Activated naive CD8-positive, alpha-beta T cell treated with anti-CD3 and anti-CD28 coated beads, Interleukin-2, amount 50 U/mL, for 24 hours (primary cell): ENCODE measurements at regions not wholly inside any gene's neighbourhood (a gene's known extent, or its start where the extent isn't known, plus 50 kb on each side); places are given as distances from the start of the nearest gene placed in this dataset.
A peak's percentile ranks its signal among the peaks of the same experiment; 100 is the strongest.
"Not testable (repeated sequence)": the region's sequence is repeated elsewhere in the genome, so short reads cannot be mapped to it uniquely, and the experiment has no call there.

Experiments used
- ATAC-seq: fragments of 150-1000 bp; cut with Tn5 transposase; one replicate; pipeline ENCODE4 v1.10.0; 2021
- DNase-seq: peaks from one replicate; pipeline ENCODE4 v3.0.0; 2021
- H3K27ac Mint-ChIP-seq: one replicate; pipeline ENCODE4 v1.8.0; 2021; ENCODE audit warnings: mild to moderate bottlenecking, mixed read lengths
- H3K27me3 Mint-ChIP-seq: one replicate; pipeline ENCODE4 v1.8.0; 2021; ENCODE audit warnings: mixed read lengths
- H3K36me3 Mint-ChIP-seq: one replicate; pipeline ENCODE4 v1.8.0; 2021; ENCODE audit warnings: low read depth, mixed read lengths
- H3K4me1 Mint-ChIP-seq: one replicate; pipeline ENCODE4 v1.8.0; 2021; ENCODE audit warnings: mixed read lengths
- H3K4me3 Mint-ChIP-seq: one replicate; pipeline ENCODE4 v1.8.0; 2021; ENCODE audit warnings: mild to moderate bottlenecking, moderate library complexity, mixed read lengths
- H3K9me3 Mint-ChIP-seq: one replicate; pipeline ENCODE4 v1.8.0; 2021; ENCODE audit warnings: mixed read lengths

DNA sequence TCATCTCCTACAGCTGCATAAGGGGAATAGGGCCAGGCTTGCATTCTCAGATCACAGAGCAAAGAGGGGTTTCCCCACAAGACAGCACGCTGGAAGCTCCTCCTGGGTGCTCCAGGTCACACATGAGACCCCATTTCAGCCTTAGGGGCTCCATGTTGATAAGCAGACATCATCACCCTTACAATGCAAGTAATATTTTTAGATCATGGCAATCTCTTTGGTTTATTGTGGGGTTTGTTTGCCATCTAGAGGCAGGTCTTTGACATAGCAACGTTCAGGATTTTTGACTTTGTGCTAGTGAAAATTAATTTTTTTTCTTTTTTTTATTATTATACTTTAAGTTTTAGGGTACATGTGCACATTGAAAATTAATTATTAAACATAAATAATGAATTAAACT is 539.8 kb downstream of the RPIA start:
- H3K36me3 Mint-ChIP-seq, H3K27ac Mint-ChIP-seq, H3K27me3 Mint-ChIP-seq, DNase-seq, H3K4me3 Mint-ChIP-seq, ATAC-seq, H3K9me3 Mint-ChIP-seq, H3K4me1 Mint-ChIP-seq: not testable (repeated sequence)

GRCh38 chr2:89233931-89234330 is 542.5 kb downstream of the RPIA start:
- not testable (repeated sequence) for DNase-seq, H3K9me3 Mint-ChIP-seq, H3K27ac Mint-ChIP-seq, H3K4me3 Mint-ChIP-seq, ATAC-seq, H3K36me3 Mint-ChIP-seq, H3K27me3 Mint-ChIP-seq, H3K4me1 Mint-ChIP-seq

DNA sequence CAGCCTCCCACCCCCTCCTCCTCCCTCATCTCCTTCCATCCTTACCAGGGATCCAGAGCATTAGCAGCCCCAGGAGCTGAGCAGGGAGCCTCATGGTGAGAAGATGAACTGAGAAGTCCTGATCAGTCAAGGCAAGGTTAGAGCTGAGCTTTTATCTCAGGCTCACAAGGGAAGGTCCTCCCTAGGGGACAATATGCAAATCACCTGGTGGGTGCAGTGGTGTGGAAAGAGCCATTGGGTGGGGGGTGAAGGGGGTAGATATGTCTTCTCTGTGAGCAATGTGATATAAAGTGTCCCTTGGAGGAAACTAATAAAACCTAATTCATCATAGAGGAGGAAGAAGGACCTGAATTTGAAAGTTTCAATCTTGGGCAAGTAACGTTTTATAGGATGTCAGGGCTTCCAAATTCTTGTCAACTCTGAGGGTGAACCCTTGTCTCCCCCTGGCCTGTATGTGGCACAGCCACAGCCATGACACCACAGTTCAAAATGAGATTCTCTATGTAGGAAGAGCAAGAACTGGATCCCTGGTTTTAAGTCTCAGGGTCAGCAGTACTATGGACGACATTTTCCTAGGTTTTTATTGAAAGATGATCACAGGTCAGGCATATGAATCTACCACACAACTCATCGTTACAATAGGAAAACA is 543.5 kb downstream of the RPIA start:
- H3K27me3 Mint-ChIP-seq, H3K36me3 Mint-ChIP-seq: not testable (repeated sequence)

DNA sequence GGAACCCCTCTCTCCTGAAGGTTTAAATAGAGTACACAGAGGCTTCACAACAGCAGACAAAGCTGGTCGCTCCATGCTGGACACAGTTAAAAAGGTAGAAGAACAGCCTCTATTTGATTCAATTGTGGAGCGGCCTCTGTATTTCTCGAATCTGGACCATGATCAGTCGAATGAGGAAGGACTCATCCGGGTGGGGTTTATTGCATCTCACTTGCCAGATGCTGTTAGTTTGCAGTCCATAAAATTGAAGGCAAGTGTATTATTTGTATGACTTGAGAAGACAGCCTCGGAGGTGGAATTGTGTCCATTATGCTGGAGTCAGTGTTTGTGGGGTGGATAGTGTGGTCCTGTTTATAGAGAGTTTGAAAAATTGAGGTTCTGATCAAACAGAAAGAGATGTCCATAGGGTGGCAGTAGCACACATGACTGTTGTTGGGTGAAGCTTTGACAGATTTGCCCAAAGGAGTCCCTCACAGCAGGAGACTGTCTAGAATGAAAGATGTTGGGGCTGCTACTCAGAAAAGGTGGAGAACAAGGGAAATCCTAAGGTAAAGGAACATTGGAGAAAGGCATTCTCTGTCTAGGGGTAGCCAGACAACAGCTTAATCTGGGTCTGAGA is 545.5 kb downstream of the RPIA start:
- not testable (repeated sequence) for H3K27me3 Mint-ChIP-seq, ATAC-seq, DNase-seq, H3K27ac Mint-ChIP-seq, H3K9me3 Mint-ChIP-seq, H3K36me3 Mint-ChIP-seq, H3K4me1 Mint-ChIP-seq, H3K4me3 Mint-ChIP-seq

More for the DNA sequence above, 543.5 kb downstream of the RPIA start:
- not testable (repeated sequence) for ATAC-seq, H3K9me3 Mint-ChIP-seq, H3K27ac Mint-ChIP-seq, H3K4me1 Mint-ChIP-seq, DNase-seq, H3K4me3 Mint-ChIP-seq

DNA sequence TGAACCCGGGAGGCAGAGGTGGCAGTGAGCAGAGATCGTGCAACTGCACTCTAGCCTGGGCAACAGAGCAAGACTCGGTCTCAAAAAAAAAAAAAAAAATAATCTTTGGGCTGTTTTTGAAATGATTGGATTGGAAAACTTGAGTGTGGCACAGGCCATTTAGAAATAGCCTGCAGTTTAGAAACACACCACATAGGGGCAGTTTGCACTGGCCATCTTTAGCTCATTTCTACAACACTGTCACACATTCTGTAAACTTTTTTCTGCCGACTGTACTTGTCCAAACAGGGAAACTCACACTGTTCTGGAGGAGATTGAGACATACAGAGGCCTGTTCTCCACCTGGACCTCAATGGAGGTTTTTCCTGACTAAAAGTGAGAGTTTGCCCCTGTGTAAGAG is 546.3 kb downstream of the RPIA start:
- not testable (repeated sequence) for H3K9me3 Mint-ChIP-seq, H3K27me3 Mint-ChIP-seq, H3K27ac Mint-ChIP-seq, ATAC-seq, H3K4me3 Mint-ChIP-seq, H3K36me3 Mint-ChIP-seq, DNase-seq, H3K4me1 Mint-ChIP-seq

DNA sequence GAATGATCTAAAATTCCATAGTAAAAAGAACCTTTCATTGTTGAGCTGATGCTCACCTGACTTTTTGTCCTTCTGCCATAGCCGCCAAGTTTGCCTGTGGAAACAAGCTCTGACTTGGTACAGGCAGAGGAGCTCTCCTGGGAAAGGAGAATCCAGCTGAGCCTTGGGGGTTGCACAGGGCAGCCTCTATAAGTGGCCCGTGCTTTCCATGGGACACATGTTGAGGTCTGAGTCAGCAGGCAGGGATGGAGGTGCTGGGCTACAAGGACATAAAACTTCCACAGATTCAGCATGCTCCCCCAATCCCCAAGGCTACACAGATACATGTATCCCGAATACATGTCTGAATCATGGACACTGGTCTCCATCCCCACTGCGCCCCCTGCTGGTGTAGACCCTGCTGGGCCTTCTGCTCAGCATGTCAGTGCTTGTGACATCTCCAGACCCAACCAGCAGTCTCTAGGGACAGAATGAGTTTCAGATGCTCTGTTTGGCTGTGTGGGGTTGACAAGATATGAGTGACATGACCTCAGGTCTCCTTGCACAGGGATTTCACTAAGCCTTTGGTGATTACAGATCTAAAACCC is 551.7 kb downstream of the RPIA start:
- not testable (repeated sequence) for H3K36me3 Mint-ChIP-seq, DNase-seq, H3K27me3 Mint-ChIP-seq, H3K27ac Mint-ChIP-seq, H3K4me3 Mint-ChIP-seq, H3K9me3 Mint-ChIP-seq
- ATAC-seq = peak; percentile 46
- peaks cover 13% of the 10 kb centered on the region for H3K4me1 Mint-ChIP-seq

DNA sequence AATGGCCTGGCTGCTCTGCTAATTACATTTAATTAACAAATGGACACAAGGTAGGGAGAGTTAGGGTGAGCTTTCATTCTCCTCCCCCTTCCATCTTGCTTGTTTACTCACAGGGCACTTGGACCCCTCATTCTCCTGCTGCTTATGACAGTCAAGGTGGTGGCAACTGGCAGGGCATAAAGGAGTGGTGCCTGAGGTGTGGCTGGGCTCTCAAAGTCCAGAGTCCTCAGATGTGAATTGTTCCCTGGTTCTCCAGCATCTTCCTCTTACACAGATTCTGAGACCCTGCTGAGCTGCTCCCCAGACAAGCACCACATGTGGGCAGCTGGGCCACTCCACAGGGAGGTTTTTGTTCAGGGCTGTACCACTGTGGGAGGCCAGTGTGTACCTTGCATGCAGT is 552.9 kb downstream of the RPIA start:
- H3K36me3 Mint-ChIP-seq, H3K27me3 Mint-ChIP-seq, H3K9me3 Mint-ChIP-seq, DNase-seq, ATAC-seq, H3K4me3 Mint-ChIP-seq, H3K27ac Mint-ChIP-seq: not testable (repeated sequence)
- peaks cover 13% of the 10 kb centered on the region for H3K4me1 Mint-ChIP-seq

DNA sequence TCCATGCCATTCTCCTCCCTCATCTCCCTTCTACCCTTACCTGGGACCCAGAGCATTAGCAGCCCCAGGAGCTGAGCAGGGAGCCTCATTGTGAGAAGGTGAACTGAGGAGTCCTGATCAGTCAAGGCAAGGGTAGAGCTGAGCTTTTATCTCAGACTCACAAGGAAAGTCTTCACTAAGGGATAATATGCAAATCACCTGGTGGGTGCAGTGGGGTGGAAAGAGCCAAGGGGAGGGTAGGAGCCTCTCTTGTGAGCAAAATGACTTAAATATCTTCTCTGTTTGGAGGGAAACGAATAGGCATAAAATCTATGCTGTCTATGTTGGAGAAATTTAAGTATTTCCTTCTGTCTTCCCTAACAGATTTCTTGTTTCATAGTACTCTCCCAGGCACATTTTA is 554.0 kb downstream of the RPIA start:
- not testable (repeated sequence) for H3K36me3 Mint-ChIP-seq, DNase-seq, H3K27me3 Mint-ChIP-seq, H3K27ac Mint-ChIP-seq, H3K4me3 Mint-ChIP-seq, H3K9me3 Mint-ChIP-seq, ATAC-seq
- peaks cover 13% of the 10 kb centered on the region for H3K4me1 Mint-ChIP-seq

- H3K36me3 Mint-ChIP-seq, H3K27ac Mint-ChIP-seq, DNase-seq, H3K9me3 Mint-ChIP-seq, ATAC-seq, H3K4me3 Mint-ChIP-seq, H3K27me3 Mint-ChIP-seq: not testable (repeated sequence)
- peaks cover 13% of the 10 kb centered on the region for H3K4me1 Mint-ChIP-seq
Observed at GRCh38 chr2:89246027-89246426, 554.6 kb downstream of the RPIA start.

DNA sequence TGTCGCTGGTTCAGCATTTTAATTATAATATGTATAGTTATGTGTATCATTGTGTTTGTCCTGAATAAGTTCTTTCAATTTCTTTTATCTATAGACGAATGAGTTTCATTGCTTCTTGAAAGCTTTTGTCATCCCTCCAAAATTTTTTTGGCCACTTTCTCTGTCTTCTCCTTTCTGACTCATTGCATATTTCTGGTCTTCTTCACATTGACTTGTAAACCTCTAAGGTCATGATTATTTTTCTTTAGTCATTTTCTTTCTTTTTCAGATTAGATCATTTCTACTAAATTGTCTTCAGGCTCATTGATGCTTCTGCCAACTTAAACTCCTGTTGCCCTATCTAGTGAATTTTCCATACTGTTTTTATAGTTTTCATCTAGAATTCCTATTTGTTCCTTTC is 555.1 kb downstream of the RPIA start:
- peaks cover 13% of the 10 kb centered on the region for H3K4me1 Mint-ChIP-seq
- H3K36me3 Mint-ChIP-seq, H3K27me3 Mint-ChIP-seq, DNase-seq, H3K27ac Mint-ChIP-seq, ATAC-seq, H3K9me3 Mint-ChIP-seq, H3K4me3 Mint-ChIP-seq: not testable (repeated sequence)

DNA sequence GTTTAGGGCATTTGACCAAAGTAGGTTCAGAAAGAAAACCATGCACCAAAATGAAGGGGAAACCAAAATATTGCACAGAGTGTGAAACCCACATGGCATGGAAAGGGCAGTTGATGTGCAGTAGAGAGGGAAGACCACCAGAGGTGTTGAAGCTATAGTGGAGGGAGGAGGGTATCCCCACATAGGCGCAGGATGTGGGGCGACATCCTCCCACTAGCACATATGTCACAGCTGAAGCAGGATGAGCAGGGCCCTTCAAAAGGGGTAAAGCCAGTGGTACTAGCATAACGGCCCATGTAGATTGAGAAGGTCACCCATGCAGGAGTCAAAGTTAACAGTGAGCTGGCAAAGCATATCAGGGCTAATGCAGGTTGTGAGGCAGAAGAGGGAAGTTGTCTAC is 563.5 kb downstream of the RPIA start:
- ATAC-seq = peak; percentile 24
- not testable (repeated sequence) for H3K27ac Mint-ChIP-seq, H3K27me3 Mint-ChIP-seq, H3K4me1 Mint-ChIP-seq, H3K4me3 Mint-ChIP-seq, DNase-seq, H3K9me3 Mint-ChIP-seq, H3K36me3 Mint-ChIP-seq

DNA sequence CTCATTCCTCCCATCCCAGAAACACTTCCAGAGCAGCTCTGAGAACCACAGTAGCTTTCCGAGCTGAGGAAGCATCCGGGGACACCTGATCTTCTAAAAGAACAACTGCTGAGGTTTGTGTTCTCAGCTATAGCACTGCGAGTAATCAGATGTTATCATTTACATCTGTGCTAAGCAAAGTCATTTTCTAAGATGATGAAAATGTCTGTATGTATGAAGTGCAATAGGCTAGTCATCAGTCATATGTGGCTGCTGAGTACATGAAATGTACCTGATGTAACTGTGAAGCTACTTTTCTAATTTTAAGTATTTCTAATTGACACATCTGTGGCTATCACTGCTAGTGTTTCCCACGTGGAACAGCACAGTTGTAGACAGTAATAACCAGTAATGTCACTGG is 582.0 kb downstream of the RPIA start:
- H3K36me3 Mint-ChIP-seq, ATAC-seq, H3K4me3 Mint-ChIP-seq, DNase-seq, H3K27ac Mint-ChIP-seq, H3K27me3 Mint-ChIP-seq, H3K9me3 Mint-ChIP-seq, H3K4me1 Mint-ChIP-seq: not testable (repeated sequence)

DNA sequence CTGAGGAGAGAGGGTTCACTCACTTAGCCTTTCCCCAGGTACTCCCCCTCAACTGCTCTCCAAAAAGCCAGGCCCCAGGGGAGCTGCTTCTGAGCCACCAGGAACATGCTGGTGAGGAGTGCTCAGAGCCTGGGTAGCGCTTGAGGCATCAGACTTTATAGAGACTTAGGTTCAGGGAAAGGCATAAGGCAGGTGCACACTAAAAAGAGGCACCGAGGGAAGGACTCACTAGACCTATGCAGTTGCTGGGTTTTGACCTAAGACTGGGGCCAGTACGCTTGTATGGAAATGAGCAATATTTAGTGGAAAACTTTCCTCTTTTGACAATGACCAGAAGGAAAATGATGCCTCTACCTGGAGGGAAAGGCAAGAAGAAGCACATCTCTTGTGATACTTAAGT is 589.1 kb downstream of the RPIA start:
- not testable (repeated sequence) for H3K27me3 Mint-ChIP-seq

GRCh38 chr2:89286448-89287080 is 595.1 kb downstream of the RPIA start:
- H3K36me3 Mint-ChIP-seq, H3K4me3 Mint-ChIP-seq, DNase-seq, H3K9me3 Mint-ChIP-seq, H3K27ac Mint-ChIP-seq, H3K27me3 Mint-ChIP-seq, ATAC-seq, H3K4me1 Mint-ChIP-seq: not testable (repeated sequence)

More for the DNA sequence above, 589.1 kb downstream of the RPIA start:
- H3K4me3 Mint-ChIP-seq, DNase-seq, H3K9me3 Mint-ChIP-seq, H3K36me3 Mint-ChIP-seq, H3K4me1 Mint-ChIP-seq, ATAC-seq, H3K27ac Mint-ChIP-seq: not testable (repeated sequence)

DNA sequence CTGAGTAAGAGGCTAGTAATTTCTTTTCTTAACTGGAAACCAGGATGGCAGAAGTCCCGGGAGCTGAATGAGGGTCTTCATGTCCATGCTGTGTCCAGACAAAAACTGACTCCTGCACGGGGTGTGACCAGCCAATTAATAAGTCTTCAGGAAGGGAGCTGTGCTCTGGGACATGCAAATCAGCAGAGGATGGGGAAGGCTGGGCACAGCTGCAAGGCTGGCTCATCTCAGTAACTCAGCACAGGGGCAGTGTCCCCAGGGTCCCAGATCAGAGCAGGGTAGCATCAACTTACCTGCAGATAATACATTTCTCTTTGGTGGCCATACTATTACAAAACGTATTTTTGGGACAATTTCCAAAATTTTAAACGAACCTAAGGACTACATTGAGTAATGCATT is 595.6 kb downstream of the RPIA start:
- H3K27me3 Mint-ChIP-seq, H3K9me3 Mint-ChIP-seq, H3K27ac Mint-ChIP-seq, H3K36me3 Mint-ChIP-seq, H3K4me3 Mint-ChIP-seq, ATAC-seq, DNase-seq, H3K4me1 Mint-ChIP-seq: not testable (repeated sequence)
